Aorta (tissue), 5 donors: ENCODE measurements at regions not wholly inside any gene's neighbourhood (a gene's known extent, or its start where the extent isn't known, plus 50 kb on each side); places are given as distances from the start of the nearest gene placed in this dataset.

Experiments used
- ATAC-seq: fragments of 200-7000 bp; cut with Tn5 transposase; one replicate; pipeline ENCODE4 v1.9.1; 2022; ENCODE audit warnings: moderate library complexity; ENCODE audit not compliant: low FRiP score
- DNase-seq, 2 donors: peaks; one replicate each; pipeline ENCODE4 v3.0.0-alpha.2; 2020
- H3K27ac ChIP-seq, 2 donors: one replicate each; pipeline ENCODE4 v1.5.1; 2013; ENCODE audit warnings: low read length in 2 of 2, mild to moderate bottlenecking in 2 of 2, moderate library complexity in 2 of 2, control low read depth in 1 of 2, inconsistent platforms in 1 of 2, low read depth in 1 of 2
- H3K27me3 ChIP-seq, 2 donors: one replicate each; pipeline ENCODE4 v1.6.1; 2013; ENCODE audit warnings: control low read depth in 1 of 2, low read length in 1 of 2, mild to moderate bottlenecking in 1 of 2, moderate library complexity in 1 of 2; ENCODE audit not compliant: insufficient read depth in 2 of 2, control insufficient read depth in 1 of 2
- H3K36me3 ChIP-seq, 2 donors: one replicate each; pipeline ENCODE4 v1.6.1; 2013; ENCODE audit warnings: control low read depth in 1 of 2, low read length in 1 of 2, mild to moderate bottlenecking in 1 of 2; ENCODE audit not compliant: insufficient read depth in 2 of 2, control insufficient read depth in 1 of 2
- H3K4me1 ChIP-seq, 2 donors: one replicate each; pipeline ENCODE4 v1.6.1; 2013; ENCODE audit warnings: low read length in 2 of 2, control low read depth in 1 of 2, mild to moderate bottlenecking in 1 of 2, moderate library complexity in 1 of 2; ENCODE audit not compliant: insufficient read depth in 2 of 2, control insufficient read depth in 1 of 2
- H3K4me3 ChIP-seq, 2 donors: one replicate each; pipeline ENCODE4 v1.5.1; 2013; ENCODE audit warnings: low read length in 2 of 2, control low read depth in 1 of 2, mild to moderate bottlenecking in 1 of 2
- H3K9me3 ChIP-seq: one replicate; pipeline ENCODE4 v1.6.1; 2013; ENCODE audit warnings: mild to moderate bottlenecking, low read length; ENCODE audit not compliant: control insufficient read depth
- WGBS, 2 donors: extraction: QIAGEN DNeasy Blood & Tissue Kit; methylation state at CpG; one replicate each; pipeline ENCODE4 v1.1.7; 2013; 5-methylcytosine and 5-hydroxymethylcytosine counted together
- intact Hi-C, 2 donors: fragments of 100-400 bp; cut with DNase I; formaldehyde crosslinking; loops; one replicate each; pipeline versions ENCODE4 v1.14.2 to v1.15.0; 2022
- donor health status: healthy with polysubstance abuse.
- donor health status: Bipolar disorder and iron deficiency.
- donor health status: DM: no; HTN: no; CAD: no.
- donor health status: DM: no; HTN: no; CAD: no.
- donor health status: DM: yes; HTN: yes; CAD: no.

GRCh38 chr16:64290461-64290860 lies 831.4 kb downstream of the CDH11 start:
- no peak for DNase-seq
- no peaks in the 10 kb centered on the region for H3K9me3 ChIP-seq
- H3K4me1 ChIP-seq: no peaks in the 10 kb centered on the region
- WGBS, 2 donors: 88% methylated on average over 4 of the region's 4 CpGs
- ATAC-seq: no peak
- intact Hi-C loops: no loop called here
- H3K27me3 ChIP-seq: no peaks in the 10 kb centered on the region
- H3K36me3 ChIP-seq: no peaks in the 10 kb centered on the region
- no peak overlapping the region for H3K27ac ChIP-seq
- H3K4me3 ChIP-seq: no peak overlapping the region

- no peaks in the 10 kb centered on the region for H3K9me3 ChIP-seq
- ATAC-seq (no peak), DNase-seq (no peak)
- H3K4me3 ChIP-seq: no peak overlapping the region
- H3K4me1 ChIP-seq: no peaks in the 10 kb centered on the region
- intact Hi-C loops: no loop called here
- 34 to 35% methylated on average over 4 of the region's 4 CpGs for WGBS, 2 donors
- H3K27me3 ChIP-seq: no peaks in the 10 kb centered on the region
- H3K27ac ChIP-seq: no peak overlapping the region
- no peaks in the 10 kb centered on the region for H3K36me3 ChIP-seq
Observed at GRCh38 chr16:64287655-64288528, 834.0 kb downstream of the CDH11 start.

DNA sequence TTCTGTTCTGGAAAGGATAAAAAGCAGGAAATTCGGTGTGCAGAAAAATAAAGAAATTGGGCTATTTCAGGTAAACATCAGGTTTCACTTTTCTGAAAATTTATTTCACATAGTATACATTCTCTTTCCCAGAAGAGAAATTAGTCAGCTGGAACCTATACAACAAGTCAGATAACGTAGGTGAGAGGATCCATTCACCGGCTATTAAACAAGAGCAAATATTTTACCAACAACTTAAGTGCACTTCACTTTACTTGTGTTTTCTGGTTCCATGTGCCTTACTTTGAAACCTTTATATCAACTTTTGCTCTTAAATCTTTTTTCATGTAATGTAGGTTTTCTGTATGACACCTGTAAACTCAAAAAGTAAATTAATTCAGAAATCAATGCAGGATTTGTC lies 839.7 kb downstream of the CDH11 start:
- no peaks in the 10 kb centered on the region for H3K36me3 ChIP-seq
- WGBS, 2 donors: 88 to 89% methylated on average over 3 of the region's 3 CpGs
- no peak overlapping the region for H3K4me3 ChIP-seq
- DNase-seq: no peak
- intact Hi-C loops: no loop called here
- no peaks in the 10 kb centered on the region for H3K27me3 ChIP-seq
- no peaks in the 10 kb centered on the region for H3K4me1 ChIP-seq
- H3K27ac ChIP-seq: no peak overlapping the region
- no peak for ATAC-seq
- H3K9me3 ChIP-seq: no peaks in the 10 kb centered on the region

- intact Hi-C loops: no loop called here
- H3K27ac ChIP-seq: no peak overlapping the region
- ATAC-seq (no peak), DNase-seq (no peak)
- no peak overlapping the region for H3K4me3 ChIP-seq
- H3K9me3 ChIP-seq: no peaks in the 10 kb centered on the region
- no peaks in the 10 kb centered on the region for H3K36me3 ChIP-seq
- 86 to 88% methylated on average over 9 of the region's 9 CpGs for WGBS, 2 donors
- H3K4me1 ChIP-seq: no peaks in the 10 kb centered on the region
- H3K27me3 ChIP-seq: no peaks in the 10 kb centered on the region
Observed at GRCh38 chr16:64280317-64280716, 841.5 kb downstream of the CDH11 start.

- Histone ChIP-seq H3K9me3 (no peaks in the 10 kb centered on the region), H3K4me3 (no peak overlapping the region), H3K27ac (no peak overlapping the region), H3K4me1 (no peaks in the 10 kb centered on the region), H3K27me3 (no peaks in the 10 kb centered on the region), H3K36me3 (no peaks in the 10 kb centered on the region)
- DNase-seq (no peak), ATAC-seq (no peak)
- intact Hi-C loops: no loop called here
- WGBS, 2 donors: 67 to 72% methylated on average over 1 of the region's 1 CpG
Observed at GRCh38 chr16:64278196-64278595, 843.7 kb downstream of the CDH11 start.

DNA sequence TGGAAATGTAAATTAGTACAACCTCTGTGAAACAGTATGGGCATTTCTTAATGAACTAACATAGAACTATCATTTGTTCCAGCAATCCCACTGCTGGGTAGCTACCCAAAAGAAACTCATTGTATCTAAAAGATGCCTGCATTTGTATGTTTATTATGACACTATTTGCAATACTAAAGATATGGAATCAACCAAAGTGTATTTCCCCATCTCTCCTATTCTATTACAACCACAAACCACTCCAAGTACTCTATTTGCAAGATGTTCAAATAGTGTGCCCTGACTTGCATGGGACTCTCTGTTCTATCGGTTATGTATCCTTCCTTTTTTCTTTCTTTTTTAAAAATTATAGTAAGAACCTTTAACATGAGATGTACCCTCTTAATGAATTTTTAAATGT lies 845.2 kb downstream of the CDH11 start:
- H3K4me1 ChIP-seq: no peaks in the 10 kb centered on the region
- DNase-seq (no peak), ATAC-seq (no peak)
- H3K27ac ChIP-seq: no peak overlapping the region
- no peak overlapping the region for H3K4me3 ChIP-seq
- intact Hi-C loops: no loop called here
- H3K36me3 ChIP-seq: no peaks in the 10 kb centered on the region
- 91 to 95% methylated on average over 1 of the region's 1 CpG for WGBS, 2 donors
- no peaks in the 10 kb centered on the region for H3K9me3 ChIP-seq
- H3K27me3 ChIP-seq: no peaks in the 10 kb centered on the region

DNA sequence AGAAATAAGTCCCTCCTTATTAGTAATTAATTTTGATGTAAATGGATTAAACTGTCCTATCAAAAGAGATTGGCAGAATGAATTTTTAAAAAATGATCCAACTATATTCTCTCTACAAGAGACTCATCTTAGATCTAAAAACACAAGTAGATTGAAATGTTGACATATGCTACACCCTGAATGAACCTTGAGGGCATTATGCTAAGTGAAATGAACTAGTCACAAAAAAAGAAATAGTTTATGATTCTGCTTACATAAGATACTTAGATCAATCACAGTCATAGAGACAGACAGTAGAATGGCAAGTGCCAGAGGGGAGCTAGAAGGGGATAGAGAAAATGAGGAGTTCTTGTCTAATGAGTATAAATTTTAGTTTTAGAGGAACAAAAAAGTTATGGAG lies 849.8 kb downstream of the CDH11 start:
- Histone ChIP-seq H3K9me3 (no peaks in the 10 kb centered on the region), H3K4me1 (no peaks in the 10 kb centered on the region), H3K36me3 (no peaks in the 10 kb centered on the region), H3K27ac (no peak overlapping the region), H3K4me3 (no peak overlapping the region), H3K27me3 (no peaks in the 10 kb centered on the region)
- intact Hi-C loops: no loop called here
- ATAC-seq: no peak
- DNase-seq: no peak

DNA sequence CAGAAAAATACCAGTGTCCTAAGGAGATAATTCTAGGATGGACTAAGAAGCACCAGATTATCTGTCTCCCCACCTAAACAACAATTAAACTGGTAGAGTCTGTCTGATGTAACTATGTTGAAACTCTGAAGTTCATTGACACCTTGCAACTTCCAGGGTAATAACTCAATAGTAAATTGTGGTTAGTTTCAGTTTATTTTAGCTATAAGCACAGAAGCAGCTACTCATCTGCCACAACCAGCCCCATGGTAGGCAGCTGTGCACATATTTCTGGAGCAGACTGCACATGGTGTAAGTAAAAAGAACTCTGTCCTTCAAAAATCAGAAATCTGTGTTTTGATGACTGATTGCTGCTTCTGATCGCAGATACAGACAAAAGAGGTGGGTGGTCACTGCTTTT lies 852.1 kb downstream of the CDH11 start:
- intact Hi-C loops: no loop called here
- ATAC-seq: no peak
- Histone ChIP-seq H3K4me3 (no peak overlapping the region), H3K27me3 (no peaks in the 10 kb centered on the region), H3K36me3 (no peaks in the 10 kb centered on the region), H3K9me3 (no peaks in the 10 kb centered on the region), H3K4me1 (no peaks in the 10 kb centered on the region), H3K27ac (no peak overlapping the region)
- no peak for DNase-seq
- 75 to 81% methylated on average over 1 of the region's 1 CpG for WGBS, 2 donors

DNA sequence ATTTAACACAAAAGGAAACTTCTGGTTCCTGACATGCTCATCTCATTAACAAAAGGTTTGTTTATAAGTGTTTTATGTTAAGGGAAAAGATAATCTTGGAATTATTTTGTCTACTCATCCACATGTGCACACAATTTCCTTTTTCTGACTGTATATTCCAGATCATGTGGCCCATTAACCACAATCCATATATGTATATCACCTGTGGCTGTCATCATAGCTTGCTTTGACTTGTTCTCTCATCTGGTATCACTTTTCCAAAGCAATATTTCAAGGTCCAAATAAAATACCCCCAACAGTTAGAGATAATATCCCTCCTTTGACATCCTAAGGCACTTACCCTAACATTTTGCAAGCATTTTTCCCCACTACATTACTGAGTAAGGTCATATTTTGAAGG lies 856.1 kb downstream of the CDH11 start:
- H3K36me3 ChIP-seq: no peaks in the 10 kb centered on the region
- H3K9me3 ChIP-seq: no peaks in the 10 kb centered on the region
- no peaks in the 10 kb centered on the region for H3K4me1 ChIP-seq
- intact Hi-C loops: no loop called here
- no peak overlapping the region for H3K27ac ChIP-seq
- no peak overlapping the region for H3K4me3 ChIP-seq
- DNase-seq (no peak), ATAC-seq (no peak)
- H3K27me3 ChIP-seq: no peaks in the 10 kb centered on the region
